K562 (cell line): ENCODE measurements at regions not wholly inside any gene's neighbourhood (a gene's known extent, or its start where the extent isn't known, plus 50 kb on each side); places are given as distances from the start of the nearest gene placed in this dataset.

Experiments used
- ATAC-seq: fragments of 200-7000 bp; cut with Tn5 transposase; 3 replicates; pipeline ENCODE4 v1.9.1; 2020; ENCODE audit warnings: moderate library complexity
- BruUV-seq: library from RNA; stranded (reverse); fragments of 400-500 nt; replicated peaks from 2 replicates; lab custom pipeline; 2021; lab: Mats Ljungman, UMichigan
- CTCF ChIA-PET: fragments of 300-600 bp; formaldehyde crosslinking; extraction: SDS; loops from one replicate; lab custom pipeline; 2021; ENCODE audit warnings: low intra/inter-chr PET ratio; lab: Yijun Ruan, JAX
- POLR2A ChIA-PET: fragments of 300-600, 350-650 bp; sonication (Branson Sonifier 250); formaldehyde crosslinking; extraction: SDS; loops from one replicate; lab custom pipeline; 2021; ENCODE audit warnings: antibody characterized with exemption, inconsistent platforms; lab: Yijun Ruan, JAX
- DNase-seq, 4 experiments: peaks; one replicate each; pipeline versions ENCODE4 v3.0.0 to v3.0.0-alpha.2; 2011 to 2018; ENCODE audit warnings: low spot score in 3 of 4, mixed read lengths in 3 of 4; ENCODE audit errors: extremely low read depth in 1 of 4
- FAIRE-seq: peaks from 2 replicates; lab custom pipeline; 2011; peaks lifted over from hg19 to GRCh38; lab: Jason Lieb, UNC
- H2AFZ ChIP-seq: 2 replicates; pipeline ENCODE4 v1.6.0; 2011; ENCODE audit warnings: low read depth, low read length, control low read depth, inconsistent platforms
- H3K27ac ChIP-seq: fragments of 200-600 bp; 3 replicates; pipeline ENCODE4 v1.8.0; 2011; ENCODE audit warnings: low read depth, mild to moderate bottlenecking, control low read depth, inconsistent platforms, low read length, moderate library complexity, mixed read lengths; ENCODE audit errors: extremely low read depth
- H3K27me3 ChIP-seq, 2 experiments: fragments of 300-600 bp in 1 of 2; 2 replicates in 1 of 2; 3 replicates in 1 of 2; pipeline versions ENCODE4 v1.6.0 to v1.8.0; 2011; ENCODE audit warnings: inconsistent platforms in 2 of 2, low read length in 2 of 2, mild to moderate bottlenecking in 1 of 2, mixed read lengths in 1 of 2, moderate library complexity in 1 of 2; ENCODE audit not compliant: control insufficient read depth in 2 of 2, insufficient read depth in 2 of 2
- H3K36me3 ChIP-seq: fragments of 300-600 bp; 3 replicates; pipeline ENCODE4 v1.8.0; 2011; ENCODE audit warnings: mild to moderate bottlenecking, low read length, inconsistent platforms; ENCODE audit not compliant: control insufficient read depth, insufficient read depth
- H3K4me1 ChIP-seq, 2 experiments: fragments of 200-600 bp in 1 of 2; replicated peaks in 1 of 2; 2 replicates in 1 of 2; 3 replicates in 1 of 2; pipeline versions ENCODE4 v1.5.1 to v1.8.0; 2011; ENCODE audit warnings: inconsistent platforms in 2 of 2, low read length in 2 of 2, mild to moderate bottlenecking in 1 of 2, mixed read lengths in 1 of 2, moderate library complexity in 1 of 2; ENCODE audit not compliant: control insufficient read depth in 2 of 2, insufficient read depth in 2 of 2
- H3K4me2 ChIP-seq: 2 replicates; pipeline ENCODE4 v1.6.1; 2011; ENCODE audit warnings: low read length, control low read depth, inconsistent platforms, mixed read lengths; ENCODE audit not compliant: insufficient read depth
- H3K4me3 ChIP-seq: fragments of 200-600 bp; sonication (generic), shearing (Covaris generic); 2 replicates; pipeline ENCODE4 v1.5.1; 2016; ENCODE audit warnings: control low read depth, inconsistent platforms
- H3K79me2 ChIP-seq: fragments of 200-600 bp; 3 replicates; pipeline ENCODE4 v1.8.0; 2011; ENCODE audit warnings: low read length, inconsistent platforms; ENCODE audit not compliant: control insufficient read depth, insufficient read depth
- H3K9ac ChIP-seq, 2 experiments: 2 replicates each; pipeline versions ENCODE4 v1.6.0 to v1.6.1; 2011; ENCODE audit warnings: low read depth in 2 of 2, low read length in 2 of 2, control low read depth in 1 of 2, inconsistent platforms in 1 of 2, mild to moderate bottlenecking in 1 of 2, mixed read lengths in 1 of 2; ENCODE audit not compliant: insufficient read depth in 1 of 2
- H3K9me1 ChIP-seq: one replicate; pipeline ENCODE4 v1.6.0; 2011; ENCODE audit warnings: inconsistent platforms, mild to moderate bottlenecking, low read length, moderate library complexity; ENCODE audit not compliant: control insufficient read depth, insufficient read depth
- H3K9me3 ChIP-seq: replicated peaks from 2 replicates; pipeline ENCODE4 v1.5.1; 2011; ENCODE audit warnings: low read depth, low read length, inconsistent platforms; ENCODE audit not compliant: control insufficient read depth, insufficient read depth
- H4K20me1 ChIP-seq: replicated peaks from 2 replicates; pipeline ENCODE4 v1.6.1; 2011; ENCODE audit warnings: low read length, inconsistent platforms, mixed read lengths; ENCODE audit not compliant: control insufficient read depth, insufficient read depth
- CBX2 ChIP-seq: fragments of 200-600 bp; sonication (generic); IDR thresholded peaks from one replicate; pipeline ENCODE4 v1.6.1; 2012; ENCODE audit warnings: mild to moderate bottlenecking, low read length, inconsistent platforms; ENCODE audit not compliant: insufficient read depth, poor library complexity, severe bottlenecking
- FOXK1 ChIP-seq: sonication (generic); formaldehyde crosslinking; IDR thresholded peaks from 2 replicates; pipeline ENCODE4 v1.8.0; 2022; ENCODE audit warnings: missing genetic modification reagents, mild to moderate bottlenecking, borderline replicate concordance
- HBP1 ChIP-seq: fragments of 450-650 bp; formaldehyde crosslinking; IDR thresholded peaks from 2 replicates; pipeline ENCODE4 v1.4.0; 2022; ENCODE audit warnings: missing genetic modification characterization
- HSF4 ChIP-seq: fragments of 250-450 bp; sonication (Bioruptor Pico); IDR thresholded peaks from 2 replicates; pipeline ENCODE4 v2.1.2; 2022; ENCODE audit warnings: mild to moderate bottlenecking, moderate library complexity, borderline replicate concordance
- MBD2 ChIP-seq: sonication (generic); IDR thresholded peaks from 2 replicates; pipeline ENCODE4 v1.6.1; 2016; ENCODE audit warnings: low read depth, borderline replicate concordance
- MEF2A ChIP-seq: IDR thresholded peaks from 2 replicates; pipeline ENCODE4 v1.6.1; 2011; ENCODE audit warnings: low read depth, mild to moderate bottlenecking, low read length, moderate library complexity; ENCODE audit not compliant: control insufficient read depth
- MTA3 ChIP-seq: fragments of 450-650 bp; formaldehyde crosslinking; IDR thresholded peaks from 2 replicates; pipeline ENCODE4 v1.6.1; 2017; ENCODE audit warnings: mild to moderate bottlenecking, borderline replicate concordance
- RBFOX2 ChIP-seq: fragments of 200-400 bp; formaldehyde crosslinking; IDR thresholded peaks from 2 replicates; pipeline ENCODE4 v1.6.1; 2017; ENCODE audit warnings: low read depth, mild to moderate bottlenecking, low read length, moderate library complexity
- SP1 ChIP-seq: sonication (generic); formaldehyde crosslinking; IDR thresholded peaks from 2 replicates; pipeline ENCODE4 v1.8.1; 2022; ENCODE audit warnings: mild to moderate bottlenecking, missing genetic modification reagents
- TCF15 ChIP-seq: fragments of 250-450 bp; sonication (Bioruptor Pico); IDR thresholded peaks from 2 replicates; pipeline ENCODE4 v1.8.0; 2022; ENCODE audit warnings: moderate library complexity, mild to moderate bottlenecking, inconsistent platforms
- ZC3H11A ChIP-seq: IDR thresholded peaks from 2 replicates; pipeline ENCODE4 v1.6.1; 2012; ENCODE audit warnings: low read depth, low read length, improper control_type of control experiment
- ZNF217 ChIP-seq: sonication (generic); formaldehyde crosslinking; IDR thresholded peaks from 2 replicates; pipeline ENCODE4 v1.8.0; 2022; ENCODE audit warnings: mild to moderate bottlenecking, missing genetic modification reagents
- ZNF3 ChIP-seq: fragments of 250-450 bp; sonication (Bioruptor Pico); IDR thresholded peaks from 2 replicates; pipeline ENCODE4 v1.5.0; 2021; ENCODE audit warnings: mild to moderate bottlenecking, moderate library complexity
- ZNF518B ChIP-seq: fragments of 250-450 bp; sonication (Bioruptor Pico); IDR thresholded peaks from 2 replicates; pipeline ENCODE4 v1.5.0; 2021; ENCODE audit warnings: mild to moderate bottlenecking, moderate library complexity
- ZNF707 ChIP-seq: fragments of 250-450 bp; sonication (Bioruptor Pico); conservative IDR thresholded peaks from 2 replicates; pipeline ENCODE4 v1.8.0; 2022; ENCODE audit warnings: inconsistent platforms, mild to moderate bottlenecking, moderate library complexity
- WGBS: fragments of 100-300 bp; shearing (Covaris generic); methylation state at CpG from one replicate; pipeline ENCODE4 v1.1.6; 2016; ENCODE audit warnings: low coverage, mixed read lengths; ENCODE audit not compliant: insufficient coverage; ENCODE audit errors: missing lambda C conversion rate; 5-methylcytosine and 5-hydroxymethylcytosine counted together
- in situ Hi-C: fragments of 300-500 bp; cut with MboI; formaldehyde crosslinking; loops from 4 replicates; pipeline ENCODE4 v1.15.0; 2018; ENCODE audit warnings: inconsistent platforms, mixed read lengths
- intact Hi-C: fragments of 100-400 bp; cut with micrococcal nuclease; formaldehyde crosslinking; loops from 2 replicates; pipeline ENCODE4 v1.14.2; 2022

GRCh38 chr2:11945139-11946126 lies 199.0 kb downstream of the LPIN1 start (continued):
- TF ChIP-seq HSF4 (CRISPR knock-in tag) (no peak), ZNF707 (CRISPR knock-in tag) (no peak), ZNF217 (CRISPR knock-in tag) (no peak), TCF15 (no peak), MEF2A (no peak)

- intact Hi-C loops = no loop called here
- POLR2A ChIA-PET = no interaction called here
- no peak for ATAC-seq
- TF ChIP-seq ZC3H11A (no peak), RBFOX2 (no peak), HBP1 (CRISPR knock-in tag) (no peak), MBD2 (no peak), SP1 (CRISPR knock-in tag) (no peak), ZNF518B (CRISPR knock-in tag) (no peak), MTA3 (no peak), ZNF3 (no peak), FOXK1 (no peak), CBX2 (no peak)
These were observed 201.5 kb downstream of the LPIN1 start for GRCh38 chr2:11947956-11948355.

More at GRCh38 chr2:11947956-11948355, 201.5 kb downstream of the LPIN1 start:
- H3K9ac ChIP-seq = no peak overlapping the region
- in situ Hi-C loops = no loop called here
- H3K9me1 ChIP-seq = no peaks in the 10 kb centered on the region
- H3K27me3 ChIP-seq = no peaks in the 10 kb centered on the region
- WGBS = 83% methylated on average over 4 of the region's 4 CpGs
- H3K27ac ChIP-seq = no peak overlapping the region
- no peaks in the 10 kb centered on the region for H3K9me3 ChIP-seq
- no peaks in the 10 kb centered on the region for H3K36me3 ChIP-seq
- no TSS peak for BruUV-seq
- no peak overlapping the region for H2AFZ ChIP-seq
- CTCF ChIA-PET = no interaction called here
- H3K4me3 ChIP-seq = no peak overlapping the region
- FAIRE-seq (no peak), DNase-seq (no peak)
- no peak overlapping the region for H3K4me2 ChIP-seq
- H3K79me2 ChIP-seq = no peaks in the 10 kb centered on the region
- H4K20me1 ChIP-seq = no peaks in the 10 kb centered on the region
- H3K4me1 ChIP-seq = peaks cover 0 to 18% of the 10 kb centered on the region in 2 experiments; a peak in 4 of 5 replicates
